ENCODE measurements at regions not wholly inside any gene's neighbourhood (a gene's known extent, or its start where the extent isn't known, plus 50 kb on each side); places are given as distances from the start of the nearest gene placed in this dataset.
"Not testable (repeated sequence)": the region's sequence is repeated elsewhere in the genome, so short reads cannot be mapped to it uniquely, and the experiment has no call there.

GRCh38 chr4:60663769-60664168 is 536.4 kb upstream of the ADGRL3 start:
- no peaks in the 10 kb centered on the region for H3K27me3 Mint-ChIP-seq (ENCODE audit: low read depth)
- DNase-seq (ENCODE audit: low spot score in 2 of 2, unreplicated experiment in 2 of 2): no peak
- no peak for TF ChIP-seq CTCF (IDR thresholded peaks at IDR 0.05; ENCODE audit: unreplicated experiment)
- no peak overlapping the region for H3K27ac Mint-ChIP-seq
- peaks cover 10% of the 10 kb centered on the region for H3K9me3 Mint-ChIP-seq
- H3K4me3 Mint-ChIP-seq: no peak overlapping the region
- peaks cover 5% of the 10 kb centered on the region for H3K4me1 Mint-ChIP-seq
- peaks cover 4% of the 10 kb centered on the region for H3K36me3 Mint-ChIP-seq

- no peak overlapping the region for H3K27ac Mint-ChIP-seq
- no peak overlapping the region for H3K4me3 Mint-ChIP-seq
- H3K27me3 Mint-ChIP-seq (ENCODE audit: low read depth): no peaks in the 10 kb centered on the region
- no peaks in the 10 kb centered on the region for H3K36me3 Mint-ChIP-seq
- peaks cover 6% of the 10 kb centered on the region for H3K9me3 Mint-ChIP-seq
- peaks cover 3% of the 10 kb centered on the region for H3K4me1 Mint-ChIP-seq
- DNase-seq (ENCODE audit: low spot score in 2 of 2, unreplicated experiment in 2 of 2): no peak
- no peak for TF ChIP-seq CTCF (IDR thresholded peaks at IDR 0.05; ENCODE audit: unreplicated experiment)
These were observed 517.2 kb upstream of the ADGRL3 start for GRCh38 chr4:60682901-60683300.

DNA sequence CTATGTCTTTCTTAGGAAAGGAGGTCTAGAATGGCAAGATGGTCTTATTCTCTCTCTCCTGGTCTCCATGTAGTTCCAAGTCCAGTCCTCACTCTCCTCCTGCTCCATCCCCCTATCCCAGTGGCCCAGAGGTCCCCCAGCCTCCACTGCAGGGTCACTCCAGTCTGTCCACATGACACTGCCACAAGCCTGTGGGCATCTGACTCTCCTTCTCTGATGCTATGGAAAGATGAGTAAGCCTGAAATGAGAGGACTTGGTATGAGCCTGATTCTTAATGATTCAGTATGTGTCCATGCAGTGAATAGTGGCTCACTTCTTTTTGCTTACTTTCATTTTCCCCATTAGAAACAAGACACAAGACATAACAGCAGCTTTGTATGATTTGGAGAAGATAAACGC is 516.8 kb upstream of the ADGRL3 start:
- Mint-ChIP-seq H3K4me1 (peaks cover 4% of the 10 kb centered on the region), H3K4me3 (no peak overlapping the region), H3K27me3 (ENCODE audit: low read depth) (no peaks in the 10 kb centered on the region), H3K9me3 (peaks cover 6% of the 10 kb centered on the region), H3K36me3 (no peaks in the 10 kb centered on the region), H3K27ac (no peak overlapping the region)
- TF ChIP-seq CTCF (IDR thresholded peaks at IDR 0.05; ENCODE audit: unreplicated experiment): no peak
- DNase-seq (ENCODE audit: low spot score in 2 of 2, unreplicated experiment in 2 of 2): no peak

- DNase-seq (ENCODE audit: low spot score in 2 of 2, unreplicated experiment in 2 of 2): no peak
- no peak overlapping the region for H3K4me3 Mint-ChIP-seq
- H3K27ac Mint-ChIP-seq: no peak overlapping the region
- no peak for TF ChIP-seq CTCF (IDR thresholded peaks at IDR 0.05; ENCODE audit: unreplicated experiment)
- peaks cover 4% of the 10 kb centered on the region for H3K4me1 Mint-ChIP-seq
- H3K27me3 Mint-ChIP-seq (ENCODE audit: low read depth): no peaks in the 10 kb centered on the region
- H3K36me3 Mint-ChIP-seq: no peaks in the 10 kb centered on the region
- H3K9me3 Mint-ChIP-seq: peaks cover 6% of the 10 kb centered on the region
These were observed 516.2 kb upstream of the ADGRL3 start for GRCh38 chr4:60683973-60684372.

GRCh38 chr4:60696062-60696461 is 504.1 kb upstream of the ADGRL3 start:
- H3K27ac Mint-ChIP-seq; DNase-seq (ENCODE audit: low spot score in 2 of 2, unreplicated experiment in 2 of 2); H3K4me3 Mint-ChIP-seq; H3K4me1 Mint-ChIP-seq; H3K27me3 Mint-ChIP-seq (ENCODE audit: low read depth); H3K36me3 Mint-ChIP-seq: not testable (repeated sequence)
- peaks cover 49% of the 10 kb centered on the region for H3K9me3 Mint-ChIP-seq

DNA sequence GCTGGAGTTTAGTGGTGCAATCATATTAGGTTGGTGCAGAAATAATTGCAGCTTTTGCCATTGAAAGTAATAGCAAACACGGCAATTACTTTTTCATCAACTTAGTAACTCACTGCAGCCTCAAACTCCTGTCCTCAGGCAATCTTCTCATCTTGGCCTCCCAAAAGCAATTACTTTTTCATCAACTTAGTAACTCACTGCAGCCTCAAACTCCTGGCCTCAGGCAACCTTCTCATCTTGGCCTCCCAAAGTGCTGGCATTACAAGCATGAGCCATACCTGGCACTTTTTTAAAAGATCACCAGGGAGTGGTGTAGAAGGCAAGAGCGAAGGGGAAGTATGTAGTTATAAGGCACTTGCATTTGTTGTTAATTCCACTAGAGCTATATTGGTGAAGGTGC is 491.1 kb upstream of the ADGRL3 start:
- Mint-ChIP-seq H3K27ac (no peak overlapping the region), H3K9me3 (peaks cover 13% of the 10 kb centered on the region), H3K27me3 (ENCODE audit: low read depth) (no peaks in the 10 kb centered on the region), H3K4me3 (no peak overlapping the region), H3K36me3 (no peaks in the 10 kb centered on the region), H3K4me1 (no peaks in the 10 kb centered on the region)
- no peak for TF ChIP-seq CTCF (IDR thresholded peaks at IDR 0.05; ENCODE audit: unreplicated experiment)
- DNase-seq (ENCODE audit: low spot score in 2 of 2, unreplicated experiment in 2 of 2): no peak

Measured in mesothelial cell of epicardium (in vitro differentiated cells).